ENCODE measurements at regions not wholly inside any gene's neighbourhood (a gene's known extent, or its start where the extent isn't known, plus 50 kb on each side); places are given as distances from the start of the nearest gene placed in this dataset.

DNA sequence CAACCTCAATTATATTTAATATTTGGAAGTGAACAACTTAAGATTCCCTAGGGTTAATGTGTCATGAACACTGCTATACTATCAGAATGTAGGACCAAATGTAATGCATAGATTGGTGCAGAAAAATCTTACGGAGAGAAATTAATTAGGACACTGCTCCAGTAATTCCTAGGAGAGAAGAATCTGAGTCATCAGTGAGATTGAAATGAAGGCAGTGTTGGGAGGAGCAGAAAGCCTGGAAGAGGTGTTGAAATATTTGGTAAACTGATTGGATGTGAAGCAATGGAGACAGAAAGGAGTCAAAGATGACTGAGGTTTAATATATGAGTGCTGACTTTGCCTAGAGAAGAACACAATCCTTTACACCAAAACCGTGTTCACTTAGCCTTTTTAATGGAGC lies 836.0 kb downstream of the FAM181B start:
- no peak for TF ChIP-seq POLR2A (IDR thresholded peaks at IDR 0.05)
- TF ChIP-seq, protein P1, sequence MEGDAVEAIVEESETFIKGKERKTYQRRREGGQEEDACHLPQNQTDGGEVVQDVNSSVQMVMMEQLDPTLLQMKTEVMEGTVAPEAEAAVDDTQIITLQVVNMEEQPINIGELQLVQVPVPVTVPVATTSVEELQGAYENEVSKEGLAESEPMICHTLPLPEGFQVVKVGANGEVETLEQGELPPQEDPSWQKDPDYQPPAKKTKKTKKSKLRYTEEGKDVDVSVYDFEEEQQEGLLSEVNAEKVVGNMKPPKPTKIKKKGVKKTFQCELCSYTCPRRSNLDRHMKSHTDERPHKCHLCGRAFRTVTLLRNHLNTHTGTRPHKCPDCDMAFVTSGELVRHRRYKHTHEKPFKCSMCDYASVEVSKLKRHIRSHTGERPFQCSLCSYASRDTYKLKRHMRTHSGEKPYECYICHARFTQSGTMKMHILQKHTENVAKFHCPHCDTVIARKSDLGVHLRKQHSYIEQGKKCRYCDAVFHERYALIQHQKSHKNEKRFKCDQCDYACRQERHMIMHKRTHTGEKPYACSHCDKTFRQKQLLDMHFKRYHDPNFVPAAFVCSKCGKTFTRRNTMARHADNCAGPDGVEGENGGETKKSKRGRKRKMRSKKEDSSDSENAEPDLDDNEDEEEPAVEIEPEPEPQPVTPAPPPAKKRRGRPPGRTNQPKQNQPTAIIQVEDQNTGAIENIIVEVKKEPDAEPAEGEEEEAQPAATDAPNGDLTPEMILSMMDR (IDR thresholded peaks at IDR 0.05): no peak
